ENCODE measurements at regions not wholly inside any gene's neighbourhood (a gene's known extent, or its start where the extent isn't known, plus 50 kb on each side); places are given as distances from the start of the nearest gene placed in this dataset.

GRCh38 chr1:221926441-221926840, 184.6 kb upstream of the DUSP10 start:
- TF ChIP-seq CTCF (IDR thresholded peaks at IDR 0.05; ENCODE audit: low read depth, low read length) (no peak), EZH2phosphoT487 (IDR thresholded peaks at IDR 0.05; ENCODE audit: low read depth) (no peak)
